Pulmonary artery endothelial cell (primary cell): ENCODE measurements at regions not wholly inside any gene's neighbourhood (a gene's known extent, or its start where the extent isn't known, plus 50 kb on each side); places are given as distances from the start of the nearest gene placed in this dataset.
"Not testable (repeated sequence)": the region's sequence is repeated elsewhere in the genome, so short reads cannot be mapped to it uniquely, and the experiment has no call there.

Experiments
- DNase-seq: peaks from one replicate; pipeline ENCODE4 v3.0.0-alpha.2; 2011; ENCODE audit warnings: low read depth, low spot score

GRCh38 chr3:21028412-21028811 lies 722.6 kb downstream of the ZNF385D start:
- DNase-seq = no peak

- DNase-seq = no peak
Measured at GRCh38 chr3:21024563-21024962, 726.4 kb downstream of the ZNF385D start.

- no peak for DNase-seq
Measured at GRCh38 chr3:21020681-21021080, 730.3 kb downstream of the ZNF385D start.

GRCh38 chr3:21020043-21020442 lies 731.0 kb downstream of the ZNF385D start:
- DNase-seq = no peak

GRCh38 chr3:21017115-21017852 lies 733.7 kb downstream of the ZNF385D start:
- DNase-seq = no peak

- no peak for DNase-seq
Measured at GRCh38 chr3:21013566-21013965, 737.4 kb downstream of the ZNF385D start.

GRCh38 chr3:20999661-21000060 lies 751.3 kb downstream of the ZNF385D start:
- DNase-seq = no peak

GRCh38 chr3:20997183-20997582 lies 753.8 kb downstream of the ZNF385D start:
- no peak for DNase-seq

- DNase-seq = no peak
Measured at GRCh38 chr3:20990896-20991295, 760.1 kb downstream of the ZNF385D start.

GRCh38 chr3:20989653-20990052 lies 761.4 kb downstream of the ZNF385D start:
- DNase-seq = not testable (repeated sequence)

GRCh38 chr3:20984594-20985205 lies 766.3 kb downstream of the ZNF385D start:
- no peak for DNase-seq

GRCh38 chr3:20975188-20975651 lies 775.8 kb downstream of the ZNF385D start:
- no peak for DNase-seq

- no peak for DNase-seq
Measured at GRCh38 chr3:20974396-20974795, 776.6 kb downstream of the ZNF385D start.

GRCh38 chr3:20970807-20971206 lies 780.2 kb downstream of the ZNF385D start:
- not testable (repeated sequence) for DNase-seq

- not testable (repeated sequence) for DNase-seq
Measured at GRCh38 chr3:20967485-20967884, 781.5 kb upstream of the SGO1 start.

- no peak for DNase-seq
Measured at GRCh38 chr3:20958161-20958560, 772.2 kb upstream of the SGO1 start.

- no peak for DNase-seq
Measured at GRCh38 chr3:20945892-20946291, 759.9 kb upstream of the SGO1 start.

- no peak for DNase-seq
Measured at GRCh38 chr3:20935791-20936190, 749.8 kb upstream of the SGO1 start.

GRCh38 chr3:20931834-20932233 lies 745.8 kb upstream of the SGO1 start:
- DNase-seq = no peak

- no peak for DNase-seq
Measured at GRCh38 chr3:20930034-20930433, 744.0 kb upstream of the SGO1 start.

GRCh38 chr3:20924646-20925385 lies 738.8 kb upstream of the SGO1 start:
- DNase-seq = no peak

GRCh38 chr3:20921112-20921511 lies 735.1 kb upstream of the SGO1 start:
- not testable (repeated sequence) for DNase-seq
